Gastroesophageal sphincter (tissue), 4 donors: ENCODE measurements at regions not wholly inside any gene's neighbourhood (a gene's known extent, or its start where the extent isn't known, plus 50 kb on each side); places are given as distances from the start of the nearest gene placed in this dataset.

Experiments
- ATAC-seq: fragments of 150-250 bp; one replicate; pipeline ENCODE4 v1.9.1; 2016; ENCODE audit warnings: mild to moderate bottlenecking, moderate library complexity
- H3K27ac ChIP-seq, 4 donors: fragments of 200-600 bp; sonication (generic) in 3 of 4; 1 replicate in 3 of 4; 2 replicates in 1 of 4; pipeline ENCODE4 v1.5.1; 2016 to 2019
- H3K27me3 ChIP-seq: fragments of 200-600 bp; sonication (generic); one replicate; pipeline ENCODE4 v1.5.1; 2019
- H3K36me3 ChIP-seq, 2 donors: fragments of 200-600 bp; sonication (generic); one replicate each; pipeline ENCODE4 v1.5.1; 2019; ENCODE audit warnings: control low read depth in 1 of 2
- H3K4me1 ChIP-seq, 3 donors: fragments of 200-600 bp; sonication (generic); 1 replicate in 2 of 3; 2 replicates in 1 of 3; pipeline ENCODE4 v1.5.1; 2016 to 2019; ENCODE audit warnings: control low read depth in 2 of 3
- H3K4me3 ChIP-seq, 2 donors: fragments of 200-600 bp; sonication (generic); one replicate each; pipeline ENCODE4 v1.5.1; 2019; ENCODE audit warnings: mild to moderate bottlenecking in 1 of 2, moderate library complexity in 1 of 2
- H3K9me3 ChIP-seq, 3 donors: fragments of 200-600 bp; sonication (generic); one replicate each; pipeline ENCODE4 v1.5.1; 2017 to 2019; ENCODE audit warnings: control low read depth in 2 of 3
- CTCF ChIP-seq, 4 experiments: fragments of 200-600 bp in 2 of 4; fragments of 450-650 bp in 2 of 4; sonication (generic) in 1 of 4; IDR thresholded peaks; one replicate each; pipeline ENCODE4 v1.5.1; 2017 to 2019; ENCODE audit warnings: antibody characterized with exemption in 4 of 4, mild to moderate bottlenecking in 2 of 4, moderate library complexity in 2 of 4
- EP300 ChIP-seq: sonication (generic); formaldehyde crosslinking; IDR thresholded peaks from one replicate; pipeline ENCODE4 v1.6.1; 2017; ENCODE audit warnings: antibody characterized with exemption, mild to moderate bottlenecking
- POLR2A ChIP-seq, 2 donors: fragments of 450-650 bp; IDR thresholded peaks; one replicate each; pipeline ENCODE4 v1.6.1; 2017; ENCODE audit warnings: antibody characterized with exemption in 2 of 2, mild to moderate bottlenecking in 2 of 2, moderate library complexity in 1 of 2
- POLR2AphosphoS5 ChIP-seq: sonication (generic); formaldehyde crosslinking; IDR thresholded peaks from one replicate; pipeline ENCODE4 v1.6.1; 2017; ENCODE audit warnings: antibody characterized with exemption
- WGBS, 2 donors: methylation state at CpG; one replicate each; pipeline ENCODE4 v1.1.5; 2018; ENCODE audit warnings: low coverage in 1 of 2; 5-methylcytosine and 5-hydroxymethylcytosine counted together

- H3K27ac ChIP-seq, result peak overlapping the region; percentile 66 to 89 (median 84)
- H3K27me3 ChIP-seq, result no peaks in the 10 kb centered on the region
- peaks cover 0 to 36% (median 15%) of the 10 kb centered on the region in 3 donors for H3K4me1 ChIP-seq
- WGBS, 2 donors, result 80 to 86% methylated on average over 1 of the region's 4 CpGs
- TF ChIP-seq EP300, result no peak
- no peak for TF ChIP-seq POLR2A (IDR thresholded peaks at IDR 0.05)
- no peak for TF ChIP-seq CTCF (IDR thresholded peaks at IDR 0.05)
- TF ChIP-seq POLR2AphosphoS5, result no peak
- no peak overlapping the region for H3K4me3 ChIP-seq
- H3K9me3 ChIP-seq, result no peaks in the 10 kb centered on the region
- H3K36me3 ChIP-seq, result no peaks in the 10 kb centered on the region
- no peak for ATAC-seq
Observed at GRCh38 chr4:26049447-26049846, 135.4 kb downstream of the SMIM20 start.

GRCh38 chr4:26050212-26050643, 136.2 kb downstream of the SMIM20 start:
- ATAC-seq, result peak; percentile 24
- H3K27ac ChIP-seq, result peak overlapping the region in 3 of 4 donors; percentile 83 to 89 (median 85)
- H3K4me3 ChIP-seq, result no peak overlapping the region
- H3K27me3 ChIP-seq, result no peaks in the 10 kb centered on the region
- H3K4me1 ChIP-seq, result peaks cover 0 to 36% (median 15%) of the 10 kb centered on the region in 3 donors
- WGBS, 2 donors, result 80 to 84% methylated on average over 1 to 7 of the region's 8 CpGs
- H3K36me3 ChIP-seq, result no peaks in the 10 kb centered on the region
- TF ChIP-seq POLR2A (IDR thresholded peaks at IDR 0.05) (no peak), EP300 (no peak), CTCF (IDR thresholded peaks at IDR 0.05) (no peak), POLR2AphosphoS5 (no peak)
- H3K9me3 ChIP-seq, result no peaks in the 10 kb centered on the region

GRCh38 chr4:26050671-26051070, 136.7 kb downstream of the SMIM20 start:
- no peak overlapping the region for H3K27ac ChIP-seq
- peaks cover 0 to 36% (median 15%) of the 10 kb centered on the region in 3 donors for H3K4me1 ChIP-seq
- TF ChIP-seq EP300 (no peak), CTCF (IDR thresholded peaks at IDR 0.05) (no peak), POLR2A (IDR thresholded peaks at IDR 0.05) (no peak), POLR2AphosphoS5 (no peak)
- H3K4me3 ChIP-seq, result no peak overlapping the region
- H3K9me3 ChIP-seq, result no peaks in the 10 kb centered on the region
- ATAC-seq, result no peak
- WGBS, 2 donors, result 88 to 97% methylated on average over 3 to 5 of the region's 5 CpGs
- no peaks in the 10 kb centered on the region for H3K36me3 ChIP-seq
- H3K27me3 ChIP-seq, result peaks cover 1% of the 10 kb centered on the region

- no peak overlapping the region for H3K27ac ChIP-seq
- 35% methylated on average over 2 of the region's 7 CpGs; no CpG with 5 or more reads in 1 of the 2 donors for WGBS, 2 donors
- ATAC-seq, result no peak
- peaks cover 6% of the 10 kb centered on the region for H3K27me3 ChIP-seq
- TF ChIP-seq POLR2A (IDR thresholded peaks at IDR 0.05) (no peak), EP300 (no peak), POLR2AphosphoS5 (no peak), CTCF (IDR thresholded peaks at IDR 0.05) (no peak)
- H3K36me3 ChIP-seq, result no peaks in the 10 kb centered on the region
- H3K9me3 ChIP-seq, result no peaks in the 10 kb centered on the region
- no peak overlapping the region for H3K4me3 ChIP-seq
- H3K4me1 ChIP-seq, result peaks cover 0 to 36% (median 15%) of the 10 kb centered on the region in 3 donors
Observed at GRCh38 chr4:26051240-26051639, 137.2 kb downstream of the SMIM20 start.
